KMS-11 (cell line): ENCODE measurements at regions not wholly inside any gene's neighbourhood (a gene's known extent, or its start where the extent isn't known, plus 50 kb on each side); places are given as distances from the start of the nearest gene placed in this dataset.

Experiments used
- H2AFZ ChIP-seq: fragments of 200-600 bp; sonication (generic); 2 replicates; pipeline ENCODE4 v1.6.1; 2016; ENCODE audit warnings: antibody characterized with exemption, mixed run types, low read depth
- H3K27ac ChIP-seq: fragments of 200-600 bp; sonication (generic); 2 replicates; pipeline ENCODE4 v1.6.1; 2016; ENCODE audit warnings: mild to moderate bottlenecking, mixed run types
- H3K27me3 ChIP-seq: fragments of 200-600 bp; sonication (generic); 2 replicates; pipeline ENCODE4 v1.6.1; 2017; ENCODE audit warnings: mild to moderate bottlenecking, low read depth, mixed run types, moderate library complexity; ENCODE audit not compliant: insufficient read depth
- H3K36me3 ChIP-seq: fragments of 200-600 bp; sonication (generic); 2 replicates; pipeline ENCODE4 v1.6.1; 2017; ENCODE audit warnings: mild to moderate bottlenecking, mixed run types; ENCODE audit not compliant: insufficient read depth
- H3K4me1 ChIP-seq: fragments of 200-600 bp; sonication (generic); 2 replicates; pipeline ENCODE4 v1.6.1; 2016; ENCODE audit warnings: mild to moderate bottlenecking, low read depth, mixed run types; ENCODE audit not compliant: poor library complexity, severe bottlenecking
- H3K4me2 ChIP-seq: fragments of 200-600 bp; sonication (generic); 2 replicates; pipeline ENCODE4 v1.7.0; 2016; ENCODE audit warnings: mild to moderate bottlenecking, mixed run types
- H3K4me3 ChIP-seq: fragments of 200-600 bp; sonication (generic); IDR thresholded peaks from 2 replicates; pipeline ENCODE4 v1.6.1; 2017; ENCODE audit warnings: low read depth, low read length, mixed read lengths; ENCODE audit not compliant: insufficient read depth
- H3K79me2 ChIP-seq: fragments of 200-600 bp; sonication (generic); 2 replicates; pipeline ENCODE4 v1.6.1; 2016; ENCODE audit warnings: low read depth, mixed run types; ENCODE audit not compliant: insufficient read depth
- H3K9ac ChIP-seq: fragments of 200-600 bp; sonication (generic); 2 replicates; pipeline ENCODE4 v1.6.1; 2016; ENCODE audit warnings: mild to moderate bottlenecking, mixed run types
- H4K20me1 ChIP-seq: fragments of 200-600 bp; sonication (generic); 2 replicates; pipeline ENCODE4 v1.6.1; 2016; ENCODE audit warnings: mild to moderate bottlenecking, mixed run types; ENCODE audit not compliant: insufficient read depth
- CTCF ChIP-seq: fragments of 200-600 bp; sonication (generic); conservative IDR thresholded peaks from 2 replicates; pipeline ENCODE4 v1.6.1; 2017; ENCODE audit warnings: low read depth, mild to moderate bottlenecking, antibody characterized with exemption, low read length, moderate library complexity, mixed read lengths

DNA sequence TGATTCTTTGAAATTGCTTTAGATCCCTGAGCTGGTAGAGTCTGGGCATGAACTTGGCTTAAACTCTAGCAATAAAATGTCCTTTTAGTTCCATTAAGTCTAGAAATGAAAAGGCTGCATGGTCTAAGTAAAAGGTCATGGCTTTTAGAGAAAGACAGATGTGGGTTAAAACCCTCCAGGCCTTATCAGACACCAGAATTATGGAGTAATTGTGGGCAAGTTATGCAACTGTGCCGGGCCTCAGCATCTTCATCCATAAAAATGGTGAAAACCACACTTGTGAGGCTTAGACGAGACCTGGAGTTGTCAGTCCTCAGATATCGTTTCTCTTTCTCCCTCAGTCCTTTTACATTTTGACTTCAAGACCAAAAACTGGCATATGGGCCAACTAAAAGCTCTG, 597.9 kb upstream of the KIRREL3 start:
- no peak overlapping the region for H3K9ac ChIP-seq
- no peaks in the 10 kb centered on the region for H3K79me2 ChIP-seq
- no peak overlapping the region for H3K4me2 ChIP-seq
- no peaks in the 10 kb centered on the region for H3K36me3 ChIP-seq
- no peak overlapping the region for H2AFZ ChIP-seq
- no peaks in the 10 kb centered on the region for H3K27me3 ChIP-seq
- H3K27ac ChIP-seq, result no peak overlapping the region
- no peaks in the 10 kb centered on the region for H3K4me1 ChIP-seq
- no peak for TF ChIP-seq CTCF
- no peaks in the 10 kb centered on the region for H4K20me1 ChIP-seq
- no peak overlapping the region for H3K4me3 ChIP-seq

GRCh38 chr11:127596433-127596832, 595.9 kb upstream of the KIRREL3 start:
- Histone ChIP-seq H3K4me2 (no peak overlapping the region), H3K4me3 (no peak overlapping the region), H3K4me1 (no peaks in the 10 kb centered on the region), H3K27me3 (no peaks in the 10 kb centered on the region), H4K20me1 (no peaks in the 10 kb centered on the region), H3K79me2 (no peaks in the 10 kb centered on the region), H3K9ac (no peak overlapping the region), H3K36me3 (no peaks in the 10 kb centered on the region), H2AFZ (no peak overlapping the region), H3K27ac (no peak overlapping the region)
- no peak for TF ChIP-seq CTCF

DNA sequence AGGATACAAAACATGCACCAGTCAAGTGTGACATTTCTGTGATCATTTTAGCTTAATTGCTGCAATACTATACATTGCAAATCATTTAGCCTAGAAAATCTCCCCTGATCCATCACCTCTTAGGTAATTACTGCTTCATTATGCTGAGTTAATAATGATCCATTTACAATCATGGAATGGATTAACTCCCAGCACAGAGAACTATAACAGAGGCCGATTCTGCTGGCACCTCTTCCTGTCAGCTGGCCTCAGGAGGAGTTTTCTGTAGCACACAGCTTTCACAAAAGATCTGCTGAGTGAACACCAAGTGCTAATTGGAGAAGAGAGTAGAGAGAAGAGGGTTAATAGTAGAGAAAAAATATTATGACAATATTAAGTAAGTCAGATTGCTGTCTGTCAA, 591.8 kb upstream of the KIRREL3 start:
- no peaks in the 10 kb centered on the region for H3K36me3 ChIP-seq
- H3K27me3 ChIP-seq, result no peaks in the 10 kb centered on the region
- H4K20me1 ChIP-seq, result no peaks in the 10 kb centered on the region
- TF ChIP-seq CTCF, result no peak
- no peaks in the 10 kb centered on the region for H3K4me1 ChIP-seq
- H3K79me2 ChIP-seq, result no peaks in the 10 kb centered on the region
- no peak overlapping the region for H2AFZ ChIP-seq
- no peak overlapping the region for H3K27ac ChIP-seq
- no peak overlapping the region for H3K4me2 ChIP-seq
- H3K9ac ChIP-seq, result no peak overlapping the region
- no peak overlapping the region for H3K4me3 ChIP-seq

GRCh38 chr11:127590314-127590713, 589.7 kb upstream of the KIRREL3 start:
- Histone ChIP-seq H3K4me3 (no peak overlapping the region), H3K9ac (no peak overlapping the region), H3K27ac (no peak overlapping the region), H4K20me1 (no peaks in the 10 kb centered on the region), H3K27me3 (no peaks in the 10 kb centered on the region), H3K36me3 (no peaks in the 10 kb centered on the region), H3K4me1 (no peaks in the 10 kb centered on the region), H2AFZ (no peak overlapping the region), H3K79me2 (no peaks in the 10 kb centered on the region), H3K4me2 (no peak overlapping the region)
- no peak for TF ChIP-seq CTCF

DNA sequence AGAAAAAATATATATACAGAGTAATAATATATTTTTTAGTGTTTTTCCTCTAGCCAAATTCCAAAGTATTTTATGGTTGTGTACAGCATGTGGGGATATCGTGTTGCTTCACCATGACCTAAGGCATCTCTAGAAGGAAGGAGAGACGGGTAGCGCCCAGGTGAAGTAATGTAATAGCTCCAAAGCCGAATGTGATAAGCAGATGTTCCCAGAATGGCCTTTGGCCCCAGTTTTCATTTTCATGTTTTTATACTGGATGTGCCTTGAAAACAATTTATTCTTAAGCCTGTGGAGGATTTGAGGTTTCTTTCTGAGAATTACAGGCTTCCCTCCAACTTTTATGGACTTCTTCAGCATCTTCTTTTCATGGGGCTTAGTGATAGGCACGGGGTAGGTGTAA, 587.9 kb upstream of the KIRREL3 start:
- no peak for TF ChIP-seq CTCF
- H4K20me1 ChIP-seq, result no peaks in the 10 kb centered on the region
- H3K4me1 ChIP-seq, result no peaks in the 10 kb centered on the region
- no peak overlapping the region for H3K27ac ChIP-seq
- no peak overlapping the region for H3K4me3 ChIP-seq
- no peak overlapping the region for H2AFZ ChIP-seq
- H3K27me3 ChIP-seq, result no peaks in the 10 kb centered on the region
- H3K9ac ChIP-seq, result no peak overlapping the region
- no peak overlapping the region for H3K4me2 ChIP-seq
- H3K36me3 ChIP-seq, result no peaks in the 10 kb centered on the region
- H3K79me2 ChIP-seq, result no peaks in the 10 kb centered on the region
